IMR-90 (cell line): ENCODE measurements at regions not wholly inside any gene's neighbourhood (a gene's known extent, or its start where the extent isn't known, plus 50 kb on each side); places are given as distances from the start of the nearest gene placed in this dataset.

Source experiments
- ATAC-seq: fragments of 200-7000 bp; cut with Tn5 transposase; 2 replicates; pipeline ENCODE4 v1.9.1; 2020; ENCODE audit warnings: low read depth, mild to moderate bottlenecking, moderate library complexity
- BruUV-seq: library from RNA; stranded (reverse); fragments of 400-500 nt; replicated peaks from 2 replicates; lab custom pipeline; 2021; lab: Mats Ljungman, UMichigan
- CTCF ChIA-PET: fragments of 300-600 bp; formaldehyde crosslinking; extraction: SDS; loops from one replicate; lab custom pipeline; 2021; ENCODE audit warnings: antibody characterized with exemption; lab: Yijun Ruan, JAX
- POLR2A ChIA-PET: fragments of 300-600 bp; sonication (Branson Sonifier 250); formaldehyde crosslinking; loops from one replicate; lab custom pipeline; 2022; ENCODE audit warnings: antibody characterized with exemption; ENCODE audit not compliant: unreplicated experiment; lab: Charles Lee
- DNase-seq: peaks from one replicate; pipeline ENCODE4 v3.0.0; 2013
- H2AFZ ChIP-seq: replicated peaks from 2 replicates; pipeline ENCODE3; 2013; ENCODE audit warnings: low read length, mild to moderate bottlenecking; ENCODE audit not compliant: poor library complexity
- H2AK5ac ChIP-seq: 2 replicates; pipeline ENCODE4 v1.6.1; 2013; ENCODE audit warnings: low read depth, low read length, inconsistent platforms
- H2AK9ac ChIP-seq: replicated peaks from 2 replicates; pipeline ENCODE3; 2013; ENCODE audit warnings: mild to moderate bottlenecking, low read depth, low read length, moderate library complexity; ENCODE audit not compliant: poor library complexity
- H2BK120ac ChIP-seq: 2 replicates; pipeline ENCODE4 v1.6.1; 2013; ENCODE audit warnings: low read depth, low read length, inconsistent platforms
- H2BK15ac ChIP-seq: 3 replicates; pipeline ENCODE4 v1.6.1; 2013; ENCODE audit warnings: low read depth, low read length, inconsistent platforms
- H2BK20ac ChIP-seq: 2 replicates; pipeline ENCODE4 v1.6.1; 2013; ENCODE audit warnings: low read depth, mild to moderate bottlenecking, inconsistent platforms, low read length, moderate library complexity
- H2BK5ac ChIP-seq: 2 replicates; pipeline ENCODE4 v1.6.1; 2013; ENCODE audit warnings: mild to moderate bottlenecking, low read depth, low read length, inconsistent platforms; ENCODE audit not compliant: poor library complexity, severe bottlenecking
- H3K14ac ChIP-seq: replicated peaks from 2 replicates; pipeline ENCODE4 v1.6.1; 2013; ENCODE audit warnings: low read depth, low read length, inconsistent platforms
- H3K18ac ChIP-seq: 2 replicates; pipeline ENCODE4 v1.6.1; 2013; ENCODE audit warnings: low read depth, low read length, control low read depth
- H3K23ac ChIP-seq: 2 replicates; pipeline ENCODE4 v1.6.1; 2013; ENCODE audit warnings: low read depth, low read length, inconsistent platforms
- H3K27ac ChIP-seq: 2 replicates; pipeline ENCODE4 v1.5.1; 2013; ENCODE audit warnings: mild to moderate bottlenecking, control low read depth, low read length; ENCODE audit not compliant: insufficient read depth
- H3K27me3 ChIP-seq: 2 replicates; pipeline ENCODE4 v1.6.1; 2013; ENCODE audit warnings: low read length; ENCODE audit not compliant: control insufficient read depth, insufficient read depth
- H3K36me3 ChIP-seq: 2 replicates; pipeline ENCODE4 v1.6.1; 2013; ENCODE audit warnings: low read length, mixed read lengths; ENCODE audit not compliant: control insufficient read depth, insufficient read depth
- H3K4ac ChIP-seq: 2 replicates; pipeline ENCODE4 v1.6.1; 2013; ENCODE audit warnings: low read depth, low read length, inconsistent platforms
- H3K4me1 ChIP-seq: 2 replicates; pipeline ENCODE4 v1.6.1; 2013; ENCODE audit warnings: low read length, mixed read lengths; ENCODE audit not compliant: control insufficient read depth, insufficient read depth
- H3K4me2 ChIP-seq: 2 replicates; pipeline ENCODE4 v1.6.1; 2013; ENCODE audit warnings: low read depth, mild to moderate bottlenecking, control low read depth, low read length, moderate library complexity
- H3K4me3 ChIP-seq: 2 replicates; pipeline ENCODE4 v1.5.1; 2013; ENCODE audit warnings: low read depth, mild to moderate bottlenecking, control low read depth, low read length, moderate library complexity; ENCODE audit not compliant: insufficient read depth
- H3K56ac ChIP-seq: 2 replicates; pipeline ENCODE4 v1.6.1; 2013; ENCODE audit warnings: low read length, inconsistent platforms; ENCODE audit not compliant: insufficient read depth; ENCODE audit errors: extremely low read depth
- H3K79me1 ChIP-seq, 2 experiments: 2 replicates each; pipeline ENCODE4 v1.6.1; 2013; ENCODE audit warnings: low read length in 2 of 2, inconsistent platforms in 1 of 2, low read depth in 1 of 2
- H3K9ac ChIP-seq: 2 replicates; pipeline ENCODE4 v1.6.1; 2013; ENCODE audit warnings: low read depth, low read length, control low read depth
- H3K9me1 ChIP-seq: 2 replicates; pipeline ENCODE4 v1.6.1; 2013; ENCODE audit warnings: low read length, inconsistent platforms; ENCODE audit not compliant: insufficient read depth
- H3K9me3 ChIP-seq: 2 replicates; pipeline ENCODE4 v1.6.1; 2013; ENCODE audit warnings: low read length; ENCODE audit not compliant: control insufficient read depth, insufficient read depth
- H4K20me1 ChIP-seq: 2 replicates; pipeline ENCODE4 v1.6.1; 2013; ENCODE audit warnings: low read length, inconsistent platforms; ENCODE audit not compliant: insufficient read depth
- H4K5ac ChIP-seq: 2 replicates; pipeline ENCODE4 v1.6.1; 2013; ENCODE audit warnings: mild to moderate bottlenecking, low read depth, low read length, control low read depth
- H4K8ac ChIP-seq, 2 experiments: 2 replicates each; pipeline ENCODE4 v1.6.1; 2013; ENCODE audit warnings: low read depth in 2 of 2, low read length in 2 of 2, control low read depth in 1 of 2, inconsistent platforms in 1 of 2
- H4K91ac ChIP-seq: 2 replicates; pipeline ENCODE4 v1.6.1; 2013; ENCODE audit warnings: low read depth, low read length, inconsistent platforms; ENCODE audit not compliant: insufficient read depth
- BHLHE40 ChIP-seq: fragments of 150-350 bp; IDR thresholded peaks from 2 replicates; pipeline ENCODE4 v1.6.1; 2016; ENCODE audit warnings: mild to moderate bottlenecking, low read depth, low read length
- CEBPB ChIP-seq: IDR thresholded peaks from 2 replicates; pipeline ENCODE4 v1.6.1; 2012; ENCODE audit warnings: low read depth, low read length, improper control_type of control experiment
- CHD1 ChIP-seq: IDR thresholded peaks from 2 replicates; pipeline ENCODE4 v1.6.1; 2012; ENCODE audit warnings: low read depth, low read length, improper control_type of control experiment
- FOS ChIP-seq: fragments of 150-350 bp; IDR thresholded peaks from 2 replicates; pipeline ENCODE4 v1.6.1; 2016; ENCODE audit warnings: low read depth, low read length
- MAFK ChIP-seq: IDR thresholded peaks from 2 replicates; pipeline ENCODE4 v1.6.1; 2012; ENCODE audit warnings: low read depth, low read length, improper control_type of control experiment
- MAZ ChIP-seq: IDR thresholded peaks from 2 replicates; pipeline ENCODE4 v1.6.1; 2012; ENCODE audit warnings: low read depth, mild to moderate bottlenecking, low read length, improper control_type of control experiment, moderate library complexity, borderline replicate concordance
- MXI1 ChIP-seq: IDR thresholded peaks from 2 replicates; pipeline ENCODE4 v1.6.1; 2012; ENCODE audit warnings: low read depth, mild to moderate bottlenecking, low read length, moderate library complexity, borderline replicate concordance
- NFE2L2 ChIP-seq: fragments of 150-350 bp; IDR thresholded peaks from 2 replicates; pipeline ENCODE4 v1.6.1; 2016; ENCODE audit warnings: low read depth, mild to moderate bottlenecking, low read length
- RCOR1 ChIP-seq: IDR thresholded peaks from 2 replicates; pipeline ENCODE4 v1.6.1; 2012; ENCODE audit warnings: mild to moderate bottlenecking, low read length, improper control_type of control experiment; ENCODE audit not compliant: insufficient replicate concordance
- SMC3 ChIP-seq: fragments of 150-350 bp; IDR thresholded peaks from 2 replicates; pipeline ENCODE4 v1.6.1; 2016; ENCODE audit warnings: low read depth, mild to moderate bottlenecking, antibody characterized with exemption, low read length, moderate library complexity
- WGBS, 2 experiments: methylation state at CpG; one replicate each; pipeline versions ENCODE4 v1.1.5 to v1.1.7; 2013; ENCODE audit warnings: missing lambda C conversion rate in 2 of 2; ENCODE audit not compliant: insufficient read length in 1 of 2; ENCODE audit errors: extremely low coverage in 2 of 2; 5-methylcytosine and 5-hydroxymethylcytosine counted together
- dilution Hi-C: fragments of 300-500 bp; cut with HindIII; formaldehyde crosslinking; loops from one replicate; pipeline ENCODE4 v1.14.3; 2018; ENCODE audit warnings: low sequenced_read_pairs; ENCODE audit not compliant: unreplicated experiment
- in situ Hi-C: fragments of 300-500 bp; cut with MboI; formaldehyde crosslinking; loops from 3 replicates; pipeline ENCODE4 v1.14.3; 2019; ENCODE audit warnings: low sequenced_read_pairs, inconsistent platforms, mixed read lengths
- intact Hi-C: fragments of 100-400 bp; cut with micrococcal nuclease; formaldehyde crosslinking; loops from 2 replicates; pipeline ENCODE4 v1.10.0; 2022
- TF ChIP-seq, protein P1 (sequence below): fragments of 150-350 bp; IDR thresholded peaks from 2 replicates; pipeline ENCODE4 v1.6.1; 2016; ENCODE audit warnings: low read depth, mild to moderate bottlenecking, low read length, moderate library complexity, borderline replicate concordance
- TF ChIP-seq, protein P2 (sequence below): fragments of 150-350 bp; IDR thresholded peaks from 2 replicates; pipeline ENCODE4 v1.6.1; 2017; ENCODE audit warnings: mild to moderate bottlenecking, antibody characterized with exemption, low read length, low read depth

DNA sequence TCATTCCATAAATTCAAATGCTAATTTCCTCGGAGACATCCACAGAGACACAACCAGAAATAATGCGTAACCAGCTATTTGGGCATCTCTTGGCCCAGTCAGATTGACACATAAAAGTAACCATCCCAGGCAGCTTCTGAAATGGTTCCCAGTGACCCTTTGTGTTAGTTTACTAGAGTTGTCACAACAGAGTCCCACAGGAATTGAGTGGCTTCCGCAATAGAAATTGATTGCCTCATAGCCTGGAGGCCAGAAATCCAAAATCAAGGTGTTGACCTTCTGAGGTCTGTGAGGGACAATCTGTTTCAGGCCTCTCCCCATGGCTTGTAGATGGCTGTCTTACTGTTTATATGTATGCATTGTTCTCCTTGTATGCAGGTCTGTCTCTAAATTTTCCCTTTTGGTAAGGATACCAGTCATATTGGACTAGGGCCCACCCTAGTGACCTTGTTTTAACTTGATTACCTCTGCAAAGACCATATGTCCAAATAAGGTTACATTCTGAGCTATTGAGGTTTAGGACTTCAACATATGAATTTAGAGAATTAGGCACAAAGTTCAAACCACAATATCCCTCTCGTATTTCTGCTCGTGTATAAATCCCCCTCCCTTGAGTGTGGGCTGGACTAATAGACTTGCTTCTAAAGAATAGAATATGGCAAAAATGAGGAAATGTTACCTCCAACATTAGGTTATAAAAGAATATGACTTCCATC is 78.2 kb upstream of the FGGY start:
- ChIA-PET CTCF (interaction anchor here (0.6 kb wide), 1 partner anchor 121 kb away, joined by 4 read pairs; no protein-coding TSS in a partner anchor), POLR2A (no interaction called here)
- Histone ChIP-seq H4K91ac (0 out of 2 replicates have a peak overlapping the region, but pooled peaks have one; percentile 1), H3K4ac (peak overlapping the region; percentile 1; the same call in 1 of the 2 replicates), H3K9me3 (no peaks in the 10 kb centered on the region), H3K23ac (no peak overlapping the region), H4K20me1 (no peaks in the 10 kb centered on the region), H2BK120ac (no peak overlapping the region), H3K18ac (peak overlapping the region; percentile 97), H2AK5ac (0 out of 2 replicates have a peak overlapping the region, but pooled peaks have one; percentile 0), H3K27me3 (no peaks in the 10 kb centered on the region), H2BK5ac (no peak overlapping the region), H3K4me2 (no peak overlapping the region), H3K36me3 (no peaks in the 10 kb centered on the region), H3K56ac (no peak overlapping the region), H3K14ac (0 out of 2 replicates have a peak overlapping the region, but pooled peaks have one; percentile 8), H3K4me3 (no peak overlapping the region), H3K9me1 (0 out of 2 replicates have a peak, but pooled peaks cover 3% of the 10 kb centered on the region), H3K4me1 (peaks cover 21% of the 10 kb centered on the region), H2BK20ac (peak overlapping the region; percentile 21; the same call in 1 of the 2 replicates), H3K9ac (no peak overlapping the region), H4K8ac (peak overlapping the region in 1 of 2 experiments; percentile 61; a peak in 1 of 4 replicates), H2AK9ac (no peak overlapping the region), H4K5ac (peak overlapping the region; percentile 64; the same call in 1 of the 2 replicates), H2AFZ (no peak overlapping the region), H3K79me1 (no peaks in the 10 kb centered on the region), H3K27ac (peak overlapping the region; percentile 60; the same call in 1 of the 2 replicates), H2BK15ac (peak overlapping the region; percentile 39; the same call in 1 of the 3 replicates)
- in situ Hi-C loops, result no loop called here
- ATAC-seq (no peak; the same call in 1 of the 2 replicates), DNase-seq (peak; percentile 71)
- BruUV-seq, result no TSS peak
- intact Hi-C loops, result no loop called here
- TF ChIP-seq CEBPB, result no peak
- no peak for TF ChIP-seq NFE2L2
- TF ChIP-seq CHD1, result no peak
- no peak for TF ChIP-seq FOS
- TF ChIP-seq BHLHE40, result no peak
- TF ChIP-seq SMC3, result no peak
- TF ChIP-seq, protein P1, sequence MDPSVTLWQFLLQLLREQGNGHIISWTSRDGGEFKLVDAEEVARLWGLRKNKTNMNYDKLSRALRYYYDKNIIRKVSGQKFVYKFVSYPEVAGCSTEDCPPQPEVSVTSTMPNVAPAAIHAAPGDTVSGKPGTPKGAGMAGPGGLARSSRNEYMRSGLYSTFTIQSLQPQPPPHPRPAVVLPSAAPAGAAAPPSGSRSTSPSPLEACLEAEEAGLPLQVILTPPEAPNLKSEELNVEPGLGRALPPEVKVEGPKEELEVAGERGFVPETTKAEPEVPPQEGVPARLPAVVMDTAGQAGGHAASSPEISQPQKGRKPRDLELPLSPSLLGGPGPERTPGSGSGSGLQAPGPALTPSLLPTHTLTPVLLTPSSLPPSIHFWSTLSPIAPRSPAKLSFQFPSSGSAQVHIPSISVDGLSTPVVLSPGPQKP, result no peak
- no peak for TF ChIP-seq MAZ
- TF ChIP-seq MXI1, result no peak
- no peak for TF ChIP-seq MAFK
- TF ChIP-seq, protein P2, sequence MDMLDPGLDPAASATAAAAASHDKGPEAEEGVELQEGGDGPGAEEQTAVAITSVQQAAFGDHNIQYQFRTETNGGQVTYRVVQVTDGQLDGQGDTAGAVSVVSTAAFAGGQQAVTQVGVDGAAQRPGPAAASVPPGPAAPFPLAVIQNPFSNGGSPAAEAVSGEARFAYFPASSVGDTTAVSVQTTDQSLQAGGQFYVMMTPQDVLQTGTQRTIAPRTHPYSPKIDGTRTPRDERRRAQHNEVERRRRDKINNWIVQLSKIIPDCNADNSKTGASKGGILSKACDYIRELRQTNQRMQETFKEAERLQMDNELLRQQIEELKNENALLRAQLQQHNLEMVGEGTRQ, result no peak
- no peak for TF ChIP-seq RCOR1
- dilution Hi-C loops, result no loop called here
- WGBS, 2 experiments, result 83% methylated on average over 1 of the region's 5 CpGs; no CpG with 5 or more reads in 1 of the 2 experiments
